Skeletal muscle satellite cell (primary cell): ENCODE measurements at regions not wholly inside any gene's neighbourhood (a gene's known extent, or its start where the extent isn't known, plus 50 kb on each side); places are given as distances from the start of the nearest gene placed in this dataset.

Source experiments
- H3K27me3 ChIP-seq: 2 replicates; pipeline ENCODE4 v1.7.0; 2013; ENCODE audit warnings: low read length; ENCODE audit not compliant: control insufficient read depth, insufficient read depth
- H3K36me3 ChIP-seq: 2 replicates; pipeline ENCODE4 v1.7.0; 2013; ENCODE audit warnings: mild to moderate bottlenecking, control low read depth, low read length; ENCODE audit not compliant: insufficient read depth
- H3K4me1 ChIP-seq: 2 replicates; pipeline ENCODE4 v1.7.0; 2013; ENCODE audit warnings: low read length; ENCODE audit not compliant: control insufficient read depth, insufficient read depth
- H3K4me2 ChIP-seq: 2 replicates; pipeline ENCODE4 v1.7.0; 2013; ENCODE audit warnings: mild to moderate bottlenecking, low read length
- H3K4me3 ChIP-seq: 2 replicates; pipeline ENCODE4 v1.7.0; 2013; ENCODE audit warnings: low read length
- H3K9ac ChIP-seq: 2 replicates; pipeline ENCODE4 v1.7.0; 2013; ENCODE audit warnings: mild to moderate bottlenecking, low read depth, low read length, moderate library complexity
- H3K9me3 ChIP-seq: replicated peaks from 2 replicates; pipeline ENCODE4 v1.7.0; 2013; ENCODE audit warnings: mild to moderate bottlenecking, control low read depth, low read length

GRCh38 chr12:127351481-127352010 lies 915.4 kb upstream of the TMEM132C start:
- Histone ChIP-seq H3K4me2 (no peak overlapping the region), H3K4me3 (no peak overlapping the region), H3K36me3 (no peaks in the 10 kb centered on the region), H3K9ac (no peak overlapping the region), H3K9me3 (no peaks in the 10 kb centered on the region), H3K27me3 (peaks cover 10% of the 10 kb centered on the region), H3K4me1 (no peaks in the 10 kb centered on the region)

GRCh38 chr12:127355061-127355841 lies 911.7 kb upstream of the TMEM132C start:
- H3K4me2 ChIP-seq = no peak overlapping the region
- no peaks in the 10 kb centered on the region for H3K9me3 ChIP-seq
- no peaks in the 10 kb centered on the region for H3K27me3 ChIP-seq
- no peaks in the 10 kb centered on the region for H3K36me3 ChIP-seq
- H3K4me1 ChIP-seq = no peaks in the 10 kb centered on the region
- no peak overlapping the region for H3K4me3 ChIP-seq
- H3K9ac ChIP-seq = no peak overlapping the region

DNA sequence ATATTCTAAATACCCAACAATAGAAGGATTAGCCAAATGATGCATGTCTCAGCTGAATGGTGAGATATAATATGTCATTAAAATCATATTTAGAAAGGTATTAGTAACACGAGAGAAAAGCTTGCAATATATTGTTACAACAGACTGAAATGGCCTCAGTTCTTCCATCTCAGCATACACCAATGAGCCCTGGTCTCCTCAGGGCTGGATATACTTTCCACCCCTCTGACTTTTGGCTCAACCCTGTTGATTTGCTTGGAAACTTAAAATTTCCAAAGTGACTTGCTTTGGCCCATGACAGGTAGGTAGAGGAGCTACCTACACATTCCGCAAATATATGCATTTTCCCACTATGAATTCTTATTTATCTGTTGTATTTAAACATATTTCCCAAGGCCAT lies 908.1 kb upstream of the TMEM132C start:
- H3K4me3 ChIP-seq = no peak overlapping the region
- no peak overlapping the region for H3K9ac ChIP-seq
- no peaks in the 10 kb centered on the region for H3K9me3 ChIP-seq
- H3K4me1 ChIP-seq = no peaks in the 10 kb centered on the region
- no peak overlapping the region for H3K4me2 ChIP-seq
- no peaks in the 10 kb centered on the region for H3K36me3 ChIP-seq
- H3K27me3 ChIP-seq = no peaks in the 10 kb centered on the region

DNA sequence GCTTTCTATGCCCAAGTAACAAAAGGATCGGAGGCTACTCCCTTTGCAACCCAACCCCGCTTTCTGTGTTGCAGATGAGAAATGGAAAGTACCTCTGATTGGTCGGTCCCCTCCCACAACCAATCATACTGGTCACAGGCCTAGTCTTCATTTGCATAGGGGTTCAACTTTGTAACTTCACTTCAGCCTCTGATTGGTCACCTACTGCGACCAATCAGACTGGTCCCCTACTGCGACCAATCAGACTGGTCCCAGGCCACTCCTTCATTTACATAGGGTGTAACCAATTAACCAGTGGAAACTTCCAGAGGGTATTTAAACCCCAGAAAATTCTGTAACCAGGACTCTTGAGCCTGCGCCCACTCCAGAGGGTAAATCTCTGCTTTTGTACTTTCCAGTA lies 906.4 kb upstream of the TMEM132C start:
- H3K4me2 ChIP-seq = no peak overlapping the region
- H3K9me3 ChIP-seq = no peaks in the 10 kb centered on the region
- no peaks in the 10 kb centered on the region for H3K36me3 ChIP-seq
- peaks cover 2% of the 10 kb centered on the region for H3K27me3 ChIP-seq
- H3K9ac ChIP-seq = no peak overlapping the region
- no peaks in the 10 kb centered on the region for H3K4me1 ChIP-seq
- no peak overlapping the region for H3K4me3 ChIP-seq

DNA sequence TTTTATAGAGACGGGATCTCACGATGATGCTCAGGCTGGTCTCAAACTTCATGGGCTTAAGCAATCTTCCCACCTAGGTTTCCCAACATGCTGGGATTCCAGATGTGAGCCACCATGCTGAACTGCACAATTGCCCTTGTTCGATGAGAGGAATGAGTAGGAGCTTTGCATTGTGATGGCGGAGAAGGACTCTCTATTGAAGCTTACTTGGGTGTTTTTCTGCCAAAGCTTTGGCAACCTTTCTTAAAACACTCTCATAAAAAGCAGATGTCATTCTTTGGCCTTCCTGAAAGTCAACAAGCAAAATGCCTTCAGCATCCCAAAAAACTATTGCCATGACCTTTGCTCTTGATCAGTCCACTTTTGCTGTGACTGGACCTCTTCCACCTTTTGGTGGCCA lies 904.8 kb upstream of the TMEM132C start:
- peaks cover 2% of the 10 kb centered on the region for H3K27me3 ChIP-seq
- no peaks in the 10 kb centered on the region for H3K36me3 ChIP-seq
- no peaks in the 10 kb centered on the region for H3K9me3 ChIP-seq
- no peak overlapping the region for H3K4me3 ChIP-seq
- H3K9ac ChIP-seq = no peak overlapping the region
- no peaks in the 10 kb centered on the region for H3K4me1 ChIP-seq
- no peak overlapping the region for H3K4me2 ChIP-seq

DNA sequence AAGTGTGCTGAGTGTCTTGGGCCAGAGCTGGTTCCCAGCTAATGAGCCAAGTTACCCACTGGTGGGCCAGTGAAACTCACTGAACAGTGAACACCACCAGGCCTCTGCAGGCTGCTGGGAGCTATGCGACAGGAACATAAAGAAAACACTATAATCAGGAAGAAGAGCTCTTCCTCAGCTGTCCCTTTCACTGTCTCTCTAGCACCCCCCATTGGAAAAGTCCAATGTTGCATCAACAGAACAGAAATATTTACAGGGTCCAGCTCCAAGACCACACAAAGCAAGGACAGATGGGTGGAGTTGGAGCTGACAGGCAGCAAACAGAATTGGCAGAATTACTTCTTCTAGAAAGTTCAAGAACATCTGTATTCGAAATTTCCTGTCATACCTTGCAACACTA lies 903.6 kb upstream of the TMEM132C start:
- H3K9ac ChIP-seq = no peak overlapping the region
- H3K27me3 ChIP-seq = peaks cover 2% of the 10 kb centered on the region
- no peaks in the 10 kb centered on the region for H3K36me3 ChIP-seq
- no peak overlapping the region for H3K4me3 ChIP-seq
- H3K4me1 ChIP-seq = no peaks in the 10 kb centered on the region
- no peaks in the 10 kb centered on the region for H3K9me3 ChIP-seq
- H3K4me2 ChIP-seq = no peak overlapping the region

- Histone ChIP-seq H3K4me2 (no peak overlapping the region), H3K27me3 (no peaks in the 10 kb centered on the region), H3K4me1 (no peaks in the 10 kb centered on the region), H3K36me3 (no peaks in the 10 kb centered on the region), H3K9ac (no peak overlapping the region), H3K9me3 (no peaks in the 10 kb centered on the region), H3K4me3 (no peak overlapping the region)
Measured at GRCh38 chr12:127373559-127373958, 893.4 kb upstream of the TMEM132C start.

DNA sequence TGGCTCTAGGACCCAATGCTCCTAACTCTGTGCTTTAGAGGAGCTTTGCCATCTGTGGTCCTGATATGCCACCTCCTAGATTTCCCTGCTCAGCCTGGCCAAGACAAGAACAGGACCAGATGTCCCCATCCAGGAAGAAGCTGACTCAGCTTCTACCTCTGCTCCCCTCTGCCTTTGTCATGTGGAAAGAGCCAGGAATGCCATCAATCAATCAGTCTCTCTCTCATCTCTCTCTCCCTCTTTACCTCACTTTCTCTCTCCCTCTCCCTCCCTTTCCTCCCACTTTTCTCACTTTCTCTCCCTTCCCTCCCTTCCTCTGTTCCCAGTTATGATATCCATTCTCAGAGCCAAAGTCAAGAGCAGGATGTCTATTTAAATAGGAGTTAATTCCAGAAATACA lies 892.5 kb upstream of the TMEM132C start:
- Histone ChIP-seq H3K9me3 (no peaks in the 10 kb centered on the region), H3K9ac (no peak overlapping the region), H3K4me2 (no peak overlapping the region), H3K36me3 (no peaks in the 10 kb centered on the region), H3K27me3 (no peaks in the 10 kb centered on the region), H3K4me3 (no peak overlapping the region), H3K4me1 (no peaks in the 10 kb centered on the region)

- peak overlapping the region; percentile 32 for H3K9ac ChIP-seq
- H3K4me1 ChIP-seq = peaks cover 14% of the 10 kb centered on the region
- H3K4me3 ChIP-seq = peak overlapping the region; percentile 63
- H3K36me3 ChIP-seq = no peaks in the 10 kb centered on the region
- no peaks in the 10 kb centered on the region for H3K9me3 ChIP-seq
- peak overlapping the region; percentile 83 for H3K4me2 ChIP-seq
- no peaks in the 10 kb centered on the region for H3K27me3 ChIP-seq
Measured at GRCh38 chr12:127381043-127381668, 885.8 kb upstream of the TMEM132C start.

- Histone ChIP-seq H3K4me2 (no peak overlapping the region), H3K27me3 (no peaks in the 10 kb centered on the region), H3K9ac (no peak overlapping the region), H3K4me1 (peaks cover 14% of the 10 kb centered on the region), H3K36me3 (no peaks in the 10 kb centered on the region), H3K4me3 (no peak overlapping the region), H3K9me3 (no peaks in the 10 kb centered on the region)
Measured at GRCh38 chr12:127381681-127382080, 885.3 kb upstream of the TMEM132C start.

DNA sequence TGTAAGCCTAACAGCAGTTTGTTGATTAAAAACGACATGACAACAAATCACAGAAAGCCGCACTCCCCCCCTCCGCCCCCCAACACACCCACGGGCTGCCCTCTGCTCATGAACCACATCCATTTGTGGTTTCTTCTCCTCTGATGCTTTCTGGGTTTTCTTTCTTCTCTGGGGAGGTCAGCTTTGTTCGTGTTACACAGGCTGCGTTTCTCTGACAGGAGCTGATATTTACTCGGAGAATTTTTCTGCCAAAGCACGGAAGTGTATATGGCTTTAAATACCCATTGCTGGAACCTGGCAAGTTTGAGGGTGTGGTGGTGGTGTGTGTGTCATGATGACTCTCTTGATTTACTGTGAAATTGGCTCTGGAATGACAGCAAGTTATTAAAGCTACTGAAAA lies 883.7 kb upstream of the TMEM132C start:
- no peaks in the 10 kb centered on the region for H3K36me3 ChIP-seq
- H3K27me3 ChIP-seq = no peaks in the 10 kb centered on the region
- H3K9ac ChIP-seq = peak overlapping the region; percentile 7
- H3K9me3 ChIP-seq = no peaks in the 10 kb centered on the region
- H3K4me1 ChIP-seq = peaks cover 14% of the 10 kb centered on the region
- peak overlapping the region; percentile 59 for H3K4me2 ChIP-seq
- no peak overlapping the region for H3K4me3 ChIP-seq

GRCh38 chr12:127386723-127387122 lies 880.2 kb upstream of the TMEM132C start:
- Histone ChIP-seq H3K9ac (no peak overlapping the region), H3K4me2 (no peak overlapping the region), H3K4me3 (no peak overlapping the region), H3K4me1 (peaks cover 15% of the 10 kb centered on the region), H3K27me3 (no peaks in the 10 kb centered on the region), H3K36me3 (no peaks in the 10 kb centered on the region), H3K9me3 (no peaks in the 10 kb centered on the region)
